HG03108 (cell line): ENCODE measurements at regions not wholly inside any gene's neighbourhood (a gene's known extent, or its start where the extent isn't known, plus 50 kb on each side); places are given as distances from the start of the nearest gene placed in this dataset.
A peak's percentile ranks its signal among the peaks of the same experiment; 100 is the strongest.

ENCODE experiments used
- ATAC-seq: cut with Tn5 transposase; IDR thresholded peaks from one replicate; pipeline ENCODE4 v1.9.1; 2021; ENCODE audit warnings: moderate library complexity; ENCODE audit not compliant: unreplicated experiment

GRCh38 chr5:60207040-60207439 lies 313.5 kb upstream of the PDE4D start:
- peak; percentile 88 for ATAC-seq

- ATAC-seq, result no peak
Measured at GRCh38 chr5:60206234-60206633, 312.7 kb upstream of the PDE4D start.

DNA sequence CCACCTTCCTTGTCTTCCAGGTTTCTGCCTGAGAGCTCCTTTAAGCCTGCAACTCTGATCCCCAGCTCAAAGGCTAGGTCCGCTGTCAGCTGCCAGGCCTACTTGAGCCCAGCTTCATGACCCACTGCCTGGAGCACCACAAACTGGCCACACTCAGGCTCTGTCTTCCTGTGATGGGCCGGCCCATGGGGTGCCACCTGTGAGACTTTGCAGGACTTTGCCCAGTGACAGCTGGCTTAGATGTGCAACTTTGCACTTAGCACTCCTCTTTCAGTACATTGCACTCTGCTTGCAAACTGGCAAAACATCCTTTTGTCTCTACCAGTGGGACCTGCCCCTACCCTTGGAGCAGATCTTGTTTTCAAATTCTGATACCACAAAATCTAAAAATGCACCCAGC lies 311.5 kb upstream of the PDE4D start:
- ATAC-seq, result no peak

DNA sequence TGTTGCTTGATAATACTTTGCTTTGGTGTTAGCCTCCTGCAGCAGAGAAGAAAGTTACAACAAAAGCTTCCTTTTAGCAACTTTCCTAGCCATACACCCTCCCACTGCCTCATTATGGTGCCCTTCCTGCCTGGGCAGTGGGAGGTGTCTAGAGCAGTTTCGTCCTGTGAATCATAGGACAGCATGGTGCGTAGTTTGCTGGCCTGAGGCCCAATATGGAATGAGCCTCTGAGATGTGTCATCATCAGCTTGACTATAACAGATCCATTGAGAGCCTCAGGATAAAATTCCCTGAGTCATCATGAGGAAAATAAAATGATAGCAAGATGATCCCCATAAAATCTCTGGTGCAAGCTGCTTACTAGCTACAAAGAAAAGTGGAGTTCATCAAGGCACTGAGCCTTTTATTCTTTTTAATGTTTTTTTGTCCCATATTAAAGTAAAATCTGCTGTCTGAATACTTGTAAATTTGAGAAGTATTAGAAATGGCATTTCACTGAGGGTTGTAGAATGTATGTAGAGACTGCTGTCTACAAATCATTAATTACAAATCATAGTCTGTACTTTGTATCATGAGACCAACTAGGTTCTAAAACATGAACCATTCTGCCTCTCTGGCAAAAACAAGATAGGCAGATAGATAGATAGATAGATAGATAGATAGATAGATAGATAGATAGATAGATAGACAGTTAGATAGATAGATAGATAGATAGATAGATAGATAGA lies 303.0 kb upstream of the PDE4D start:
- ATAC-seq, result no peak

DNA sequence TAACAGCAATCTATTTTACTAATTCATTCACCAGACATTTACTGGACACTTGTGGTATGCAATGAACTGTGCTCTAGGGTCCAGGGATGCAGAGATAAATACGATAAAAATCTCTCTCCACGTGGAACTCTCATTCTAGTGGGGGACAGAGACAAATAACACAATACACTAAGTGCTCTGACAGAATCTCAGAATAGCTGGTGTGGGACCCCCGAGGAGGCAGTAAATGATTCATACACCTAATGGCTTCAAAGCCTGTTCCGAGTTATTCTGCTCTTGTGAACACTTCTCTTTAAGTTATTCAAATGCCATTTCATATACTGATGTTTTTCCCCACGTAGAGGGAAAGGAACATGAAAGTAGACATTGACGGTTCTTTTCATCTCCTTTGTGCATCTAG lies 302.0 kb upstream of the PDE4D start:
- no peak for ATAC-seq

- no peak for ATAC-seq
Measured at GRCh38 chr5:60195083-60195482, 301.6 kb upstream of the PDE4D start.

DNA sequence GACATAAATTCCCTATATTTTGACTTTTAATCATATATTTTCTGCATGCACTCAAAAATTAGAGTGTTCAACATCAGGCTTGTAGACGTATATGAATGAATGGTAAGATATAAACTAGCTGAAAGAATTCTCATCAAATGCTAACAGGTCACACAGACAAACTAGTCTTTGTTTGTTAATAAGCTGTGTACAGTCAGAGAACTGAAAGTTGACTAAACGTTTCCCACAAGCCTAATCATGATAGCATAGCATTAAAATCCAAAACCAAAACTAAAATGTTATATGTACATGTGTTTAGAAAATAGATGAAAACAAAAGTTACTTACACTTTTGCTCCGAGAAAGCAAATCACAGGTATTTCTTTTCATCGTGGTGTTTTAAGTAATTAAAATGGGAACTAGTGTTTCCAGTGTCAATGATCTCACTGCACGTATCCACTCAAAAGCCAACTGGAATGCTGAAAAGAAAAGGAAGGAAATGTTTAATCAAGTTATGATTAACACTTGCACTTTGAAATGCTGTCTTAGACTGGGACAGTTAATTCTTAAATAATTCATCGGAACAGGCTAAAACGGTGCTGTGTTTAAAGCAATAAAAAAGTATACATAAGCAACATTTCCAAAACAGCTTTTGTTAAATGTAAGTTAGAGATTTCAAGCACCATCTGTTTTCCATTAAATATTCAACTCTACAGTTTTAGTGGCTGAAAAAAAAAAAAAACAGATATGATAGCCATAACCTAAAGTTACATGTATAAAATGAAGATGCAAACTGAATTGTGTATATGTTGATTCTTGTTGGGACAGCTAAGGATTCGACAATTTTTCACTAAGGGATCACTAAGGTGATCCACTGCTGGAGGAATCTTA lies 291.9 kb upstream of the PDE4D start:
- no peak for ATAC-seq

DNA sequence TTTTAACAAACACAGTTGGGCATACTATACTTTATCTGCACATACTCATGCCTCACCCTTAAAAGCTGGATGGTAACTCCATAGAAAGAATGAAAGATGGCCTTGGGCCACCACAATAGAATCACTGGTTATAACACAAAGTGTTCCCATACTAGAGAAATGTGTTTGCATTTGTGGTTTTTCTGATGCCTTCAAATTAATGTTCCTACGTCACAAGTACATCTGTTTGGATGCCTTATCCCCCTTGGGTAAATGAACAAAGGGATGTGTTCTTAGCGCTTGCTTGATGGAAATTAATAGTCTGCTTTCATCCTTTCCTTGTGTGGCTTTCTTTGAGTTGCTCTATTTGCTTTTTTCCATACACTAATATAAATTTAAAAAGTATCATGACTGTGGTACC lies 291.1 kb upstream of the PDE4D start:
- no peak for ATAC-seq

DNA sequence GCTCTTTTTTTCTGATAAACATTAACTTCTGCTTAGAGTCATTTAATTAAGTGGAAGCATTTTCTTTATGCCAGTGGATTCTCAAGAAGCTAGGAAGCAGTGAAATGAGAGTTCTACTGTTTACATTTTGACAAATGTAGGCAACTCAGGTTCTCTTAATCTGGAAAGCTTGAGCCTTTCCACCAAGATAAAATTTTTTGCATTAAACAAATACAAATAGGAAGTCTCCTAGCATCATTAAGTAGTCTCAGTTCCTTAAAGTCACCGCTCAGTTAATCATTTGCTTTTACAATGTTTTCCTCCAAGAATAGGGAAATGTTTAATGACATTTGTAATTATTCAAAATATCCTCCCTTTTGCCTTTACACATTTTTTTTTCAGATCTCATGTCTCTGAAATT lies 290.4 kb upstream of the PDE4D start:
- peak; percentile 73 for ATAC-seq

DNA sequence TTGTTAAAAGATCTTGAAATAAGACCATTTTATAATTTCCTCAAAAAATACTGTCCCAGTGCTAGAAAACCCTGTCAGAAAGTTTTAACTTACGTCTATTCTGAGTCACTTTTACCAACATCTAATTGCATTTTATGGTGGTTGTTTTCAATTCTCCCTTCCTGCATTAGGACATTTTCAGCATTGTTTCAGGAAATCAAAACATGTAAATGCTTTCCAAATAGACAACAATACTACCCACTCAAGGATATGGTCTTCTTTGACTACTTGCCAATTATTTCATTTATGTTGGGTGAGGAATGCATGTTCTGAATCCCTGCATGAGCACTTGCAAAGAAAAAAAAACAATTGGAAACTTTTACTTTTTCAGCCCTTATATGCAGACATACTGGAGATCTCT lies 284.6 kb upstream of the PDE4D start:
- no peak for ATAC-seq

DNA sequence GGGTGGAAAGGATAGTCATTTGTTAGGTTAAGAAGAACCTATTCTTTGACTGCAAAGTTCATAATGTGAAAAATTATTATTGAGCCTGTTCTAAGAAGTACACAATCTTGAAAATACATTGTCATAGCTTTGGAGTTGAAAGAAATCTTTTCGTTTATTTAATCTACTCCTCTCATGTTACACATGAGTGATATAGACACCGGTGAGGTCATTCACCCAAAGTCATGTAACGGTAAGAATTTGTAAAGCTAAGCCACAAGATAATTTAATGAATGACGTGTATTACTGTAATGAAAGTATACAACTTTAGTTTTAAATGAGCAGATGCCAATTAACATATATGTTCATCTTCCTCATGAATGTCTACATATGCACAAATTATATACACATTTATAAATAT lies 284.1 kb upstream of the PDE4D start:
- ATAC-seq, result no peak

- ATAC-seq, result no peak
Measured at GRCh38 chr5:60173667-60174066, 280.1 kb upstream of the PDE4D start.

- ATAC-seq, result no peak
Measured at GRCh38 chr5:60163762-60164161, 270.2 kb upstream of the PDE4D start.

GRCh38 chr5:60162441-60162840 lies 268.9 kb upstream of the PDE4D start:
- ATAC-seq, result no peak

DNA sequence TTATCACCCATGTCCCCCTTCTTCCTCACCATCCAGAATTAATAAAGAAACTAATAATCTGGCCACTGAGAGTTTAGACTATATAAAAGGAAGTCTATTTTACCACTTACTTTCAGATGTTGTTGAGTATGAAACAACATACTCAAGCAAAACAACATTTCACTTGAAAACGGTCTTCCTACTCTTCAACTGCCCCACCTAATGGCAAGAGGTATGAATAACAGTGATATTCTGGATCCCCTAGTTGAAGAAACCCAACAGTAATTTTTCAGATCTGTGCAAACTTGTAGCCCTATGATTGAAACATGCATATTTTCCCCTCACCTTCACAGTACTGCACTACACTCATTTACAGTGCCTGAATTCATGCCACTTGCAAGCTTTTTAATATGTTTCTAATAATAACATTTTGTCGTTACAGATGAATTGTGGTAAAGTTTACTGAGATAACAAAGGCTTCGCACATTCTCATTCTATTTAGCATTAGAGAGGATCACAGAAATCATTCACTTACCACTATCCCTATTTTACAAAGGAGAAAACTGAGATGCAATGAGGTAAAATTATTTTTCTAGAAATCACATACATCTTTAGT lies 267.9 kb upstream of the PDE4D start:
- ATAC-seq, result no peak

- no peak for ATAC-seq
Measured at GRCh38 chr5:60149081-60149480, 255.6 kb upstream of the PDE4D start.

- ATAC-seq, result no peak
Measured at GRCh38 chr5:60148366-60148765, 254.8 kb upstream of the PDE4D start.

DNA sequence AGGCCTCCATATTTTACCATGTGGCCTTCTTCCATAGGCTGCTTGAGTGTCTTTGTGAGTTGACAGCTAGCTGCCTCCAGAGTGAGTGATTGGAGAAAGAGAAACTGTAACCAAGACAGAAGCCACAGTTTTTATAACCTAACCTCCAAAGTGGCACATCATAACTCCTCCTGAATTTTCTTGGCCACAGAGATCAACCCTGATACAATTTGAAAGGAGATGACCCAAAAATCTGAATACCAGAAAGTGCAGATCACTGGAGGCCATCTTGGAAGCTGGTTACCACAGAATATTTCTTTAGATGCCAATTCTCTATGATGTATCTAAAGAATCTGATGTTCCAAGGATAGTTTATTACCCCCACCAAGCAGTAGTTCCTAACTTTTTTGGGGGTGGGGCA lies 254.3 kb upstream of the PDE4D start:
- ATAC-seq, result no peak

DNA sequence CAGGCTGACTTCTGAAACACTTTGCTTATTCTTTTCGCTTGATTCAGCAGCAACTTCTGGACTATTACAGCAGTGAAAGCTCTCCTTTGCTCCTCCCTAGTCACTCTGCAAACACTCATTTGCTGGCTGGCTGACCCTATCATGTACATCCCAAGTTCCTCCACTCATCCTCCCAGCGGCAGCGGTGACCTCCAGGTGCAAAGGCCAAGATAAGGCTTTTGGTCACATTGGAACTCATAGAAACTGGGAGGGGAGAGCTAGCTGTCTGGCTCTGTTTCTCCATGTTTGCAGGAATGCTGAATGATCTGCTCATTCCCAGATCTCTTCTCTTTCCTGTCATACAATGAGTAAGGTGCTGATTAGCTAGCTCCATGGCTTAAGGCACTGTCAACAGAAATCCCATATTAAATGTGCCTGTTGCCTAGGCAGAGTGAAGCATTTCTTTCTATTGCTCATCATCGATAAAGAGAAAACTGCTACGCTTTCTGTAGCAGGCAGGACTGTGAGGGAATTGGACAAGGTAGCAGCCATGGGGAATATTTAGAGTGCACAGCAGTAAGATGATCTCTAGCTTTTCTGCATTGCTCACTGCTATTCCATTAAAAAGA lies 250.5 kb upstream of the PDE4D start:
- ATAC-seq, result no peak

- no peak for ATAC-seq
Measured at GRCh38 chr5:60141119-60141518, 247.6 kb upstream of the PDE4D start.

DNA sequence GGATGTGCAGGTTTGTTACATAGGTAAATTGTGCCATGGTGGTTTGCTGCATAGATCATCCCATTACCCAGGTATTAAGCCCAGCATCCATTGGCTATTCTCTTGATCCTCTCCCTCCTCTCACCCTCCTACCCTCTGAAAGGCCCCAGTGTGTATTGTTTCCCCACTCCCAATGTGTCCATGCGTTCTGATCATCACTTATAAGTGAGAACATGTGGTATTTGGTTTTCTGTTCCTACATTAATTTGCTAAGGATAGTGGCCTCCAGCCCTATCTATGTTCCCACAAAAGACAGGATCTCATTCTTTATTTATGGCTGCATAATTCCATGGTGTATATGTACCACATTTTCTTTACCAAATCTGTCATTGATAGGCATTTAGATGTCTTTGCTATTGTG lies 243.3 kb upstream of the PDE4D start:
- no peak for ATAC-seq

GRCh38 chr5:60131504-60131903 lies 238.0 kb upstream of the PDE4D start:
- no peak for ATAC-seq
